M059J (cell line): ENCODE measurements at regions not wholly inside any gene's neighbourhood (a gene's known extent, or its start where the extent isn't known, plus 50 kb on each side); places are given as distances from the start of the nearest gene placed in this dataset.

Experiments used
- DNase-seq: peaks from one replicate; pipeline ENCODE4 v3.0.0-alpha.2; 2012; ENCODE audit warnings: low read depth

GRCh38 chr5:171629221-171629620 is 156.4 kb upstream of the SMIM23 start:
- DNase-seq: no peak

GRCh38 chr5:171629628-171630349 is 155.8 kb upstream of the SMIM23 start:
- DNase-seq: peak; percentile 52

GRCh38 chr5:171630350-171631065 is 155.1 kb upstream of the SMIM23 start:
- DNase-seq: no peak

GRCh38 chr5:171632616-171633015 is 153.0 kb upstream of the SMIM23 start:
- no peak for DNase-seq

- DNase-seq: no peak
These were observed 151.7 kb upstream of the SMIM23 start for GRCh38 chr5:171633776-171634470.

- no peak for DNase-seq
These were observed 151.1 kb upstream of the SMIM23 start for GRCh38 chr5:171634511-171634910.

GRCh38 chr5:171635028-171635427 is 150.6 kb upstream of the SMIM23 start:
- DNase-seq: no peak

GRCh38 chr5:171635561-171636245 is 149.9 kb upstream of the SMIM23 start:
- DNase-seq: no peak

GRCh38 chr5:171637811-171638210 is 147.8 kb upstream of the SMIM23 start:
- no peak for DNase-seq

GRCh38 chr5:171639205-171639621 is 146.4 kb upstream of the SMIM23 start:
- no peak for DNase-seq

- peak; percentile 43 for DNase-seq
These were observed 145.7 kb upstream of the SMIM23 start for GRCh38 chr5:171639966-171640365.

- DNase-seq: no peak
These were observed 145.1 kb upstream of the SMIM23 start for GRCh38 chr5:171640480-171640879.

- no peak for DNase-seq
These were observed 143.7 kb upstream of the SMIM23 start for GRCh38 chr5:171641891-171642290.

GRCh38 chr5:171642894-171643293 is 142.7 kb upstream of the SMIM23 start:
- no peak for DNase-seq

GRCh38 chr5:171644536-171644935 is 141.1 kb upstream of the SMIM23 start:
- DNase-seq: no peak

- no peak for DNase-seq
These were observed 139.2 kb upstream of the SMIM23 start for GRCh38 chr5:171646102-171647042.

- DNase-seq: peak; percentile 80
These were observed 138.3 kb upstream of the SMIM23 start for GRCh38 chr5:171647043-171647903.

- no peak for DNase-seq
These were observed 137.7 kb upstream of the SMIM23 start for GRCh38 chr5:171647904-171648260.

- no peak for DNase-seq
These were observed 137.1 kb upstream of the SMIM23 start for GRCh38 chr5:171648279-171649074.
